ENCODE measurements at regions not wholly inside any gene's neighbourhood (a gene's known extent, or its start where the extent isn't known, plus 50 kb on each side); places are given as distances from the start of the nearest gene placed in this dataset.

DNA sequence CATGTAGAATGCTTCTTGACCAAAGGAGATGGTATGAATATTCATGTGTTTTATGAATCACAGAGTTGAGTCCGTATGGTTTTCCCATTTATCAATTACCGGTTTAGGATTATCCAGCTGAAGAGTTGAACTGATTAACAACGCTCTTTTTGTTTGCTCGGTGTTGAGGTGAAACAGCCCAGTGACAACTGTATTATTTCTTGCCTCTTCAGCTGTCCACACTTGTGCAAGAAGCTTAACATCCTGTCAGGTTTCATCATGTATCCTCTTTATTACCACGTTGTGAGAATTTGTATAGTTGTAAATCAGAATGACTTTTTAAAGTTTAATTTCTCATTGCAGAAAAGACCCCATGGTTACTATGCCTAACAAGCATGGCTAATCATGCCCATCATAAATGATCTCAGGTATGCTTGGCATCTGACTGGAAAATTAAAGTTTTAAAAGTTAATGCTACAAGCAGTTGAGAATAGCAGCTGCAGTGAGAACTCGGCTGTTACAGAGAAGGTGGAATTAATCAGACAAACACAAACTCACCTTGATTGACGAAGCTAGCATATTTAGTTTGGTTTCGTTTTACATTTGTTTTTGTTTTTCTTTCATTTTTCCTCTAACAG, 563.2 kb upstream of the ADGRL2 start:
- Histone ChIP-seq H3K27ac (ENCODE audit: low read depth in 1 of 2, low read length in 2 of 2) (no peak overlapping the region), H3K4me3 (replicated peaks in 1 of 3; ENCODE audit: low read depth in 2 of 3, low read length in 3 of 3) (peak overlapping the region; percentile 2 to 40 (median 11)), H3K9ac (ENCODE audit: insufficient read depth, low read length, poor library complexity, severe bottlenecking) (no peak overlapping the region)

GRCh38 chr1:81234237-81234636, 566.5 kb upstream of the ADGRL2 start:
- no peak overlapping the region for H2AFZ ChIP-seq (ENCODE audit: insufficient read depth, low read depth, low read length, poor library complexity, severe bottlenecking)
- DNase-seq: no peak
- H3K27ac Mint-ChIP-seq: no peak overlapping the region
- intact Hi-C loops (cut with micrococcal nuclease): no loop called here
- no peak overlapping the region for H3K9ac ChIP-seq (ENCODE audit: insufficient read depth, low read length, poor library complexity, severe bottlenecking)
- H3K4me1 ChIP-seq (ENCODE audit: control insufficient read depth in 1 of 2, insufficient read depth in 2 of 2, low read length in 2 of 2): peaks cover 0 to 10% of the 10 kb centered on the region in 2 donors
- TF ChIP-seq, protein P1, sequence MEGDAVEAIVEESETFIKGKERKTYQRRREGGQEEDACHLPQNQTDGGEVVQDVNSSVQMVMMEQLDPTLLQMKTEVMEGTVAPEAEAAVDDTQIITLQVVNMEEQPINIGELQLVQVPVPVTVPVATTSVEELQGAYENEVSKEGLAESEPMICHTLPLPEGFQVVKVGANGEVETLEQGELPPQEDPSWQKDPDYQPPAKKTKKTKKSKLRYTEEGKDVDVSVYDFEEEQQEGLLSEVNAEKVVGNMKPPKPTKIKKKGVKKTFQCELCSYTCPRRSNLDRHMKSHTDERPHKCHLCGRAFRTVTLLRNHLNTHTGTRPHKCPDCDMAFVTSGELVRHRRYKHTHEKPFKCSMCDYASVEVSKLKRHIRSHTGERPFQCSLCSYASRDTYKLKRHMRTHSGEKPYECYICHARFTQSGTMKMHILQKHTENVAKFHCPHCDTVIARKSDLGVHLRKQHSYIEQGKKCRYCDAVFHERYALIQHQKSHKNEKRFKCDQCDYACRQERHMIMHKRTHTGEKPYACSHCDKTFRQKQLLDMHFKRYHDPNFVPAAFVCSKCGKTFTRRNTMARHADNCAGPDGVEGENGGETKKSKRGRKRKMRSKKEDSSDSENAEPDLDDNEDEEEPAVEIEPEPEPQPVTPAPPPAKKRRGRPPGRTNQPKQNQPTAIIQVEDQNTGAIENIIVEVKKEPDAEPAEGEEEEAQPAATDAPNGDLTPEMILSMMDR (IDR thresholded peaks at IDR 0.05): no peak
- no peaks in the 10 kb centered on the region for H3K36me3 Mint-ChIP-seq
- H3K4me2 ChIP-seq (replicated peaks; ENCODE audit: extremely low read depth, low read length, poor library complexity, severe bottlenecking): no peak overlapping the region
- no peaks in the 10 kb centered on the region for H3K79me2 ChIP-seq (ENCODE audit: insufficient read depth, low read length)
- H3K36me3 ChIP-seq (replicated peaks in 1 of 2; ENCODE audit: control insufficient read depth in 1 of 2, insufficient read depth in 2 of 2, low read length in 2 of 2): no peaks in the 10 kb centered on the region
- H4K20me1 ChIP-seq (ENCODE audit: insufficient read depth, low read length): no peaks in the 10 kb centered on the region
- no peaks in the 10 kb centered on the region for H3K27me3 ChIP-seq (ENCODE audit: control insufficient read depth in 2 of 2, insufficient read depth in 2 of 2, low read length in 2 of 2)
- H3K4me1 Mint-ChIP-seq: peaks cover 33% of the 10 kb centered on the region
- no peaks in the 10 kb centered on the region for H3K9me3 Mint-ChIP-seq
- no peak overlapping the region for H3K4me3 Mint-ChIP-seq
- no peaks in the 10 kb centered on the region for H3K27me3 Mint-ChIP-seq (ENCODE audit: low read depth in 3 of 3)
- no peak overlapping the region for H3K4me3 ChIP-seq (replicated peaks in 1 of 3; ENCODE audit: low read depth in 2 of 3, low read length in 3 of 3)
- WGBS (ENCODE audit: insufficient coverage): 100% methylated on average over 1 of the region's 3 CpGs
- no peak overlapping the region for H3K27ac ChIP-seq (ENCODE audit: low read depth in 1 of 2, low read length in 2 of 2)
- H3K9me3 ChIP-seq (replicated peaks in 1 of 2; ENCODE audit: control insufficient read depth in 1 of 2, insufficient read depth in 1 of 2, low read length in 2 of 2): no peaks in the 10 kb centered on the region

More for the DNA sequence above, 563.2 kb upstream of the ADGRL2 start:
- Mint-ChIP-seq H3K27ac (peak overlapping the region in 3 of 7 donors; percentile 19 to 54 (median 31)), H3K4me1 (peaks cover 21% of the 10 kb centered on the region), H3K27me3 (ENCODE audit: low read depth in 3 of 3) (peaks cover 0 to 2% (median 0%) of the 10 kb centered on the region in 3 donors), H3K9me3 (no peaks in the 10 kb centered on the region), H3K4me3 (peak overlapping the region; percentile 20 to 72), H3K36me3 (no peaks in the 10 kb centered on the region)
- H3K4me2 ChIP-seq (replicated peaks; ENCODE audit: extremely low read depth, low read length, poor library complexity, severe bottlenecking): peak overlapping the region; percentile 14
- H3K36me3 ChIP-seq (replicated peaks in 1 of 2; ENCODE audit: control insufficient read depth in 1 of 2, insufficient read depth in 2 of 2, low read length in 2 of 2): no peaks in the 10 kb centered on the region
- TF ChIP-seq, protein P1 (IDR thresholded peaks at IDR 0.05): no peak
- 83% methylated on average over 1 of the region's 8 CpGs for WGBS (ENCODE audit: insufficient coverage)
- peak in 1 of 3 donors; percentile 17 for DNase-seq
- peaks cover 0 to 10% of the 10 kb centered on the region in 2 donors for H3K4me1 ChIP-seq (ENCODE audit: control insufficient read depth in 1 of 2, insufficient read depth in 2 of 2, low read length in 2 of 2)
- H4K20me1 ChIP-seq (ENCODE audit: insufficient read depth, low read length): no peaks in the 10 kb centered on the region
- no peaks in the 10 kb centered on the region for H3K79me2 ChIP-seq (ENCODE audit: insufficient read depth, low read length)
- peak overlapping the region; percentile 9 for H2AFZ ChIP-seq (ENCODE audit: insufficient read depth, low read depth, low read length, poor library complexity, severe bottlenecking)
- H3K27me3 ChIP-seq (ENCODE audit: control insufficient read depth in 2 of 2, insufficient read depth in 2 of 2, low read length in 2 of 2): no peaks in the 10 kb centered on the region
- intact Hi-C loops (cut with micrococcal nuclease): no loop called here
- no peaks in the 10 kb centered on the region for H3K9me3 ChIP-seq (replicated peaks in 1 of 2; ENCODE audit: control insufficient read depth in 1 of 2, insufficient read depth in 1 of 2, low read length in 2 of 2)
